WI38 (cell line): ENCODE measurements at regions not wholly inside any gene's neighbourhood (a gene's known extent, or its start where the extent isn't known, plus 50 kb on each side); places are given as distances from the start of the nearest gene placed in this dataset.

Source experiments
- H3K4me3 ChIP-seq: 2 replicates; pipeline ENCODE4 v1.5.1; 2011; ENCODE audit warnings: low read depth, mild to moderate bottlenecking, control low read depth, low read length
- CTCF ChIP-seq: IDR thresholded peaks from 2 replicates; pipeline ENCODE4 v1.5.1; 2012; ENCODE audit warnings: low read depth, mild to moderate bottlenecking, control low read depth, low read length

- TF ChIP-seq CTCF = no peak
These were observed 167.2 kb downstream of the EVX1 start for GRCh38 chr7:27409776-27410175.

GRCh38 chr7:27410812-27411544 lies 168.4 kb downstream of the EVX1 start:
- no peak overlapping the region for H3K4me3 ChIP-seq
- TF ChIP-seq CTCF = no peak

More at GRCh38 chr7:27409776-27410175, 167.2 kb downstream of the EVX1 start:
- no peak overlapping the region for H3K4me3 ChIP-seq

GRCh38 chr7:27412164-27412563 lies 169.6 kb downstream of the EVX1 start:
- no peak overlapping the region for H3K4me3 ChIP-seq
- TF ChIP-seq CTCF = no peak

GRCh38 chr7:27418541-27418940 lies 175.9 kb downstream of the EVX1 start:
- no peak for TF ChIP-seq CTCF
- H3K4me3 ChIP-seq = no peak overlapping the region

- H3K4me3 ChIP-seq = no peak overlapping the region
- TF ChIP-seq CTCF = no peak
These were observed 177.1 kb downstream of the EVX1 start for GRCh38 chr7:27419581-27420177.

- TF ChIP-seq CTCF = no peak
- no peak overlapping the region for H3K4me3 ChIP-seq
These were observed 178.1 kb downstream of the EVX1 start for GRCh38 chr7:27420702-27421101.

- no peak overlapping the region for H3K4me3 ChIP-seq
- TF ChIP-seq CTCF = no peak
These were observed 180.7 kb downstream of the EVX1 start for GRCh38 chr7:27423290-27423689.
